Hepatic stellate cell (primary cell): ENCODE measurements at regions not wholly inside any gene's neighbourhood (a gene's known extent, or its start where the extent isn't known, plus 50 kb on each side); places are given as distances from the start of the nearest gene placed in this dataset.
A peak's percentile ranks its signal among the peaks of the same experiment; 100 is the strongest.
"Not testable (repeated sequence)": the region's sequence is repeated elsewhere in the genome, so short reads cannot be mapped to it uniquely, and the experiment has no call there.

ENCODE experiments used
- DNase-seq: peaks from one replicate; pipeline ENCODE4 v3.0.0; 2011; ENCODE audit warnings: low spot score

- DNase-seq = no peak
These were observed 318.4 kb upstream of the SYNCRIP start for GRCh38 chr6:85961125-85961524.

- DNase-seq = no peak
These were observed 305.8 kb upstream of the SYNCRIP start for GRCh38 chr6:85948481-85948880.

DNA sequence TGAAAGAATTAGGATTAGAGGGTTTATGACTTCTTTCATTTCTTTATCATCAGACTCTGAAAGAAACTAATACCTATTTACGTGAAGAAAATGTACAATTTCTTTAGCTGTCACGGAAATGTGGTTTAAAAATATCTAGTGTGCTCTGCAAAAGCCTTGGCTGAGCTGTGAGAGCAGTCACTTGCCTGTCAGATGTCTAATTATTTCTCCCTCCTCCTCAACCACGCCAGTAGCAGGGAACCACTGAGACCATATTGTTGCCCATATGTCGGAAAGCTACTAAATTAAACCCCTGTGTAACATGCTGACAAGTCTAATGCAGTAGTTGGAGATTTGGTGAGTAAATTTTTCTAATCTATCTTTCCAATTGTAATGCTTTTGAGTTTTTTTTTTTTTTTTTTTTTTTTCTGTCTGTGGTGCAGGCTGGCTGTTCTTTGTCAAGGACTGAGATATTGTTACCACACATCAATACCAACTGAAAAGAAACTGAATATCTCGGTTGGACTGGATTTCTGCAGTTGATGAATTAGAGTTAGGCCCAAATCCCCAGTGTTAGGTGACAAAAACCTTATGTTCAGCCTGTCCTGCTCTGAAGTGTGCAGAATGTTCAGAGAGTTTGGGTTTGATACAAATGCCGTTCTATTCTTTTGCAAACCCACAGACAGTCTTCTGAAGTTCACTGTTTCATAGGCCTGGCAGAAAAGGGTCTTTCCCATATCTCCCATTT, 302.9 kb upstream of the SYNCRIP start:
- no peak for DNase-seq

- no peak for DNase-seq
These were observed 302.1 kb upstream of the SYNCRIP start for GRCh38 chr6:85944776-85945175.

- DNase-seq = no peak
These were observed 300.2 kb upstream of the SYNCRIP start for GRCh38 chr6:85942844-85943243.

GRCh38 chr6:85936916-85937315, 294.2 kb upstream of the SYNCRIP start:
- DNase-seq = no peak

GRCh38 chr6:85923013-85923430, 280.3 kb upstream of the SYNCRIP start:
- DNase-seq = peak; percentile 13

DNA sequence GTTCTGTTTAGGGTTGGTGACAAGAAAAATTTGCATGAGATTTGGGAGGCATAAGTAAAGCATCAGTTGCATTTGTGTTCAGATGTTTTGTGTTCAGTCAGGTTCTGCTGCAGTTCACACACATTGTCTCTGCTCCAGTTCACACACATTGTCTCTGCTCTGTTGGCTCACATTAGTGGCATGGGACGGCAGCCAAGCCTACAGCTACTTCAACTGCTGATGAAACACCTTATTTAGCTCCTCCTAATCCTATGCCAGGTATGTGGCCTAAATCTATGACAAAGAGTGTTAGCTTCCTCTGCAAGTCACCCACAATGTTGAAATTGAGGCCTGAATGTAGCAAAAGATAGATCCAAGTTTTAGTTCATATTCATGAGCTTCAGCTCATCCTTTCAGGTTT, 278.1 kb upstream of the SYNCRIP start:
- DNase-seq = no peak

DNA sequence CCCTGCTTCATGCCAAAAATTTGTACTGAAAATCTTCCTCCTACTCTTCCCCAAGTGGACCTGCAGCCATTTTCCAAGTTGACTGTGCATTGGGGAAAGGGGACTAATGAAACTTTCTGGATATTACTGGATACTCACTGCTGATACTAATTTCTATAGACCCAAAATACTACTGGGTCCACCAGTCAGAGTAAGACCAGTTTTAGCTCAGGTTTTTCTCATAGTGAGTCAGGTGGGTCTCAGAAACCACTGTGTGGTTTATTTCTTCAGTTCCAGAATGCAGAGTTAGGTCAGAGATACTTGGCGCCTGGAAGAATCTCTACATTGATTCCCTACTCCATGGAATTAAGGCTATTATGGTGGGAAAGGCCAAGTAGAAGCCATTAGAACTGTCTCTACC, 274.8 kb upstream of the SYNCRIP start:
- DNase-seq = no peak

- no peak for DNase-seq
These were observed 270.3 kb upstream of the SYNCRIP start for GRCh38 chr6:85913001-85913400.

- DNase-seq = no peak
These were observed 269.9 kb upstream of the SYNCRIP start for GRCh38 chr6:85912582-85912981.

DNA sequence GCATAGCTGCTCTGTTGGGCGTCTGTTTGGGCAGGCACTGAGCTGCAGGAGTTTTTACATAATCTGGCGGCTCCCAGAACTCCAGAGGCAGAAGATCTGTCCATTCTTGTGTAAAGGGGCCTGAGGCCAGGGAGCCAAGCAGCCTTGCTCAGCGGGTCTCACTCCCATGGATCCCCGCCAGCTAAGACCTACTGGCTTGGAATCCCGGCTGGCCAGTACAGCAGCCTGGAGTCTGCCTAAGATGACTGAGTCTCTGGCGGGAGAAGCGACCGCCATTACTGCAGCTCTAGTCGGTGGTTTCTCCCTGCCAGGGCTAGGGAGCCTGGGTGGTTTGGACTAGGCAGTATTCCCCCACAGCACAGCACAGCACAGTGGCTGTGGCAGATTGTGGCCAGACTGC, 268.4 kb upstream of the SYNCRIP start:
- DNase-seq = no peak

- DNase-seq = not testable (repeated sequence)
These were observed 265.4 kb upstream of the SYNCRIP start for GRCh38 chr6:85908120-85908519.

DNA sequence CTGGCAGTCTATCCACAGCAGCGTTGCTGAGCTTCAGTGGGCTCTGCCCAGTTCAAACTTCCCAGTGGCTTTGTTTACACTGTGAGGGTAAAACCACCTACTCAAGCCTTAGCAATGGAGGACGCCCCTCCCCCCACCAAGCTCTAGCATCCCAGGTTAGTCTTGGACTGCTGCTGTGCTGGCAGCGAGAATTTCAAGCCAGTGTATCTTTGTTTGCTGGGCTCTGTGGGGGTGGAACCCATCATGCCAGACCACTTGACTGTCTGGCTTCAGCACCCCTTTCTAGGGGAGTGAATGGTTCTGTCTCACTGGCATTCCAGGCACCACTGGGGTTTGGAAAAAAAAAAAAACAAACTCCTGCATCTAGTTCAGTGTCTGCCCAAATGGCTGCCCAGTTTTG, 249.7 kb upstream of the SYNCRIP start:
- no peak for DNase-seq

- DNase-seq = no peak
These were observed 244.8 kb upstream of the SYNCRIP start for GRCh38 chr6:85887461-85887860.

DNA sequence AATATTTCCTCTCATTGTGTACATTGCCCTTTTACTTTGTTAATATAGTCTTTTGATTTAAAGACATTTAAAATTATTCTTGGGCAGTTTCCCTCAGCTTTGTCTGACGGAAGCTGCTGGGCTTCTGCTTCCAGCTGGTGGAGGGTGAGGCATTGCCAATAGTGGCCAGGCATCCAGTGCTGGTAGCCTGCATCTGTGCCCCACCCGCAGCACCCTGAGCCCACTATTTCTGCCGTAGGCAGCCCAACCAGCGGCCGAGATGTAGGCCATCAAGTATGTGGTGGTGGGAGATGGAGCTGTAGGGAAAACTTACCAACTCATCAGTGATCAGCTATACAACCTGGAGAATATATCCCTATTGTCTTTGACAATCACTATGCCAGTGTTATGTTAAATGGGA, 226.0 kb upstream of the SYNCRIP start:
- no peak for DNase-seq

- no peak for DNase-seq
These were observed 224.9 kb upstream of the SYNCRIP start for GRCh38 chr6:85867595-85867994.

DNA sequence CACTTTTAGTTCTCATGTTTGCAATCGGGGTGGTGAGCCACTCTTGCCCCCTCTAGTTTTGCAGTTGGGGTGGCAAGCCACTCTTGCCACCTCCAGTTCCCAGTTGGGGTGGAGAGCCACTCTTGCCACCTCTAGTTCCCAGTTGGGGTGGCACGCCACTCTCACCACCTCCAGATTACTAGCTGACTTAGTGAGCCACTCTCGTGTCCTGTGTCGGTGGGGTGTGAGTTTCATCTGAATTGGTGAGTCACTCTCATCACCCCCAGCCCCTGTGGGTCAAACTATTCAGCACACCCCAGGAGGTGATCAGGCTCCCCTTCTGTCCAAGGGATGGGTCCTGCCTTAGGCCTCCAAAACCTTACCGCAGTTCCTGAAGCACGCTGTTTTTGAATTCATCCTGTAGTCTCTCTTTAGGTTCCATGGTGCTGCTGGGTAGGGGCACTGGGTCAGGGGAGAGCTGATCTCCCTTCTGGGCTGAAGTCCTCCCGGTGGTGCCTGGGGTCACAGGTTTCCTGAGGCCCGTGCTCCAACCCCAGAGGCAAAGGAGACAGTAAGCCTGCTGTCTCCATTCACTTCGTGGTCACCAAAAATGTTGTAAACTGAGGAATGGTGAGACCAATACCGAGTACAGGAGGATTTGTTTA, 224.2 kb upstream of the SYNCRIP start:
- DNase-seq = no peak

DNA sequence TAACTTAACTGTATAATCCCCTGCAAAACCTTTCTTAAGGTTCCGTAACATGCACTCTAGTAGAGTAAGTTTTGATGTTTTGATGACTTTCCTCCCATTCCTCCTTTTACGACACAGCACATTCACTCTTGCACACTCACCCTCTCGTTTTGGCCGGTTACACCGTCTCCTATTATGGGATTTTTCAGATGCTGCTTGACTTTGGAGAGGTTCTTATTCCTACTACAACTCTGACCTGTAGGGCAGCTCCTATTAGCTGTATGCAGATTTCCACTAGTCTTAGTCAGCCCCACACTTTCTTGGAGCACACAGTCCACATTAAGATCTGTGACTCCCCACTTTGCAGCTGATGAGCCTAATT, 223.7 kb upstream of the SYNCRIP start:
- peak; percentile 13 for DNase-seq

GRCh38 chr6:85865420-85866369, 223.0 kb upstream of the SYNCRIP start:
- no peak for DNase-seq

- peak; percentile 14 for DNase-seq
These were observed 222.0 kb upstream of the SYNCRIP start for GRCh38 chr6:85864453-85865401.

DNA sequence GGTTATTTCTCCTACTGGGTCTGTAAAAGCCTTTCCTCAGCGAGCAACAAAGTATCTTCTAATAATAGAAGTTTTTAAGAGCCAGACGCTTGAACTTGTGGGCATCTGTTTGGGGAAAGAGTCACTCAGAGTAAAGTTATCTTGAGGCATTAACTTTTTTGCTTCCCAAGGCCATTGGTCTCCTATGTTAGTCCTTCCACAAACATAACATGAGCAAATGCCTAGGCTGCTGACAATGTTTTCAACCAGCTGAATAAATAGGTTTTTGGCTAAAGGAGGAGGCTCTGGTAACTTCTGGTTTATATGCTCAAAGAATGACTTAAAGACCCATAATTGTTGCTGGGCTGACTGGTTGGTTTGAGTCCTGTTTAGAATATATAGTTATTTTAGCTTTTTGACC, 213.5 kb upstream of the SYNCRIP start:
- DNase-seq = no peak
